DMS114 treated with DMSO at 0.1 percent for 48 hours (cell line): ENCODE measurements at regions not wholly inside any gene's neighbourhood (a gene's known extent, or its start where the extent isn't known, plus 50 kb on each side); places are given as distances from the start of the nearest gene placed in this dataset.

Experiments used
- DNase-seq: peaks from one replicate; lab custom pipeline; 2025; ENCODE audit not compliant: unreplicated experiment; lab: John Stamatoyannopoulos, UW

- DNase-seq: no peak
Measured at GRCh38 chr2:37833423-37833822, 91.7 kb upstream of the RMDN2 start.

- no peak for DNase-seq
Measured at GRCh38 chr2:37836270-37836669, 88.8 kb upstream of the RMDN2 start.

DNA sequence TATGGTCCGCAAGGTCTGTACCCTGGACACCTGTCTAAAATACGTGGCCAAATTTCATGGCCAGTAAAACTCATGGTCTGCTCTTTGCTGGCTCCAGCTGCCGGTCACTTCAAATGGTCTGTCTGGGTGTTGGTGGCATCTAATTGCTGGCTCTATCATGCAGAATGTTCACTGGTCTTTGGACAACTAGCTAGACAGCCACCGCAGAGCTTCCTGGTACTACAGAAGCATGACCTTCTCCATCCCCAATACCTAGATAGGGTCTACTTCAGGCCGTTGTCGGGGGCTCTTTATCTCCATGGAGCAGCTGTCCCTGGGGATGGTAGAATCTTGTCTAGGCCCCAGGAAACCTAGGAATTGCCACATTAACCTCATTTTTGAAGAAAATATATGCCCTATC, 88.4 kb upstream of the RMDN2 start:
- no peak for DNase-seq

- no peak for DNase-seq
Measured at GRCh38 chr2:37837628-37838328, 87.3 kb upstream of the RMDN2 start.

DNA sequence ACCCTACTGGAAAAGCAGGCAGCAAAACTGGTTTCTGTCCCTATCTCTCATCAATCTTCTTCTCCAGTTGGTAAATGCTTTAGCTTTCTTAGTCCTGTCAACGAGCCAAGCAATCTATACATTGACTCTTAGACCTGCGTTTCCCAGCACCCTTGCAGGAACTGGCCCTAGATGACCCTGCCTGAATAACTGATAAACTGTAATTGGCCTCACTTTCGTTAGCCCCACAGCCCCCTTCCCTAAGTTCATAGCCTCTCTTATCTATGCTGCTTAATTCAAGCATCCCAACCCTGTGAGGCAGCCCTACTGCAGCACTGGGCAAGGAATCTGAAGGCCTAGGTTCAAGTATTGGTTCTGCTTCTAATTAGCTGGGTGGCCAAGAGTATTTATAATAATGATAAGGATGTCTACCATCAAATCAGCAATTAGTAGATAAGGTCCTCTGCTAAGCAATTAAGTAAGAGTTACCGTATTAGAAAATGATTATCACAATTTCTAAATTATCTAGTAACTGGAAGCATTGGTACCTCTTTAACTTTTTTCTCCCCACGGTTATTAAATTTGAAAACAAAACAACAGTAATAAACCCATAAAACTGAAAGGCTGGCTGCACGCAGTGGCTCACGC, 86.4 kb upstream of the RMDN2 start:
- no peak for DNase-seq

GRCh38 chr2:37839991-37840390, 85.1 kb upstream of the RMDN2 start:
- DNase-seq: no peak

DNA sequence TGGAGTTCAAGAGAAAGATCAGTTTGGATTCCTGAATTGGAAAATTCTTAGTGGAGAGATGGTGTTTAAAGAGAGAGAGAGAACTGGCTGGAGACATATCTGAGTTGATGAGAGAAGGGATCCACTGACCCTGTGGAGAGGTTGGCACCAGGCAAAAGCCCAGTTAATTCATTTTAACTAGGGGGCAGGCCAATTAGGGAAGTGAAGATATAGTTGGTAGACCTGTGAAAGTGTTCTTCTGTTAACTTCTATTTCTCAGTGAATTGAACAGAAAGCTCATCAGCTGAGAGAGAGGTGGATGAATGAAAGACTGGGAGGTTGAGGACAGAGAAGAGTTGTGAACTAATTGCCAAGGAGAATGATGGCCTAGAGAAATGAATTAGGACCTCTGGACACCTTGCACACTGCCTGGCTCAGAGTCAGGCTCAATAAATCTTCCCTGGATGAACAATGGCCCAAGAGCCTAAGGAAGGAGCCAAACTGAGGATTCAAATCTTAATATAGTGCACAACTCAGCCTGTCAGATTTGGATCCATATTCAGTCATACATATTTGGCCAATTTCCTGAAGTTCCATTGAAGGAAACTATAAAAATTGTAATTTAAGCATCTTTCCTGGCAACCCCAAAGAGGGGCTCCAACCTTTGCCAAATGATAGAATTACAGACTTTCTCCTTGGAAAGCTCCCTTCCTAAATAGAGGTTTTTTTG, 82.2 kb upstream of the RMDN2 start:
- no peak for DNase-seq

- no peak for DNase-seq
Measured at GRCh38 chr2:37843556-37843955, 81.5 kb upstream of the RMDN2 start.

GRCh38 chr2:37846207-37846606, 78.9 kb upstream of the RMDN2 start:
- DNase-seq: no peak

DNA sequence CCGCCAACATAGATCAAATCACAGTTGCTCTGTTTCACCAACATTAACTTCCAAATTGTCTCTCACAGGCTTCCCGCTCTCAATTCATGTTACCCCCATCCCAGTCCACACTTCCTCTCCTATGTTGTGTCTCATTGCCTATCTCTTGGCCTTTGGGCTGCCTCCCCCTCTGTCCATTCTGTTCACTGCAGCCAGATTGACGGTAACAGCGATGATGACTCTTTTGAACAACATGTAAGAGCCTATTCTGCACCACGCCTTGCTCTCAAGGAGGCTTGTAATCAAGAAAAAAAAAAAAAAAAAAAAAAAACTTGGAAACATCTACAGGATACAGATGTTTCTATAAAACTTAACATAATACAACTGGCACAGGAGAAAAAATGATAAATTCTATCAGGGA, 77.3 kb upstream of the RMDN2 start:
- no peak for DNase-seq

- no peak for DNase-seq
Measured at GRCh38 chr2:37848451-37848850, 76.6 kb upstream of the RMDN2 start.

DNA sequence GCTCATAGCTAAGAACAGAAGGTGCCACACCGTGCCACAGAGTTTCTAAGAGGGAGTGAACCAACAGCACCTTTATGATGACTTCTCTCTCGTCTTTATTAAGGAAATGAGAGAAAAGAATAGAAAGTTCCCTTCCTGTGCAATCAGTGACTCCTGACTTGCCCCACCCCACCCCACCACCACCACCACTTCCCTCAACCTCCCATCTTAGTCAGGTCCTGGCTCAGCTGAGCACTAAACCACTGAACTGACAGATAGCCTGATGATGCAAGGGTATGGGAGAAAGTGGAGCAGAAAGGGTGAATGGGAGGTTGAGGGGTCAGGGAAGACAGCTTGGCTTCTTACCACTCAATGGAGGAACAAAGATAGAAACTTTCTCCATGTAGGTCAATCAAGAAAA, 75.2 kb upstream of the RMDN2 start:
- no peak for DNase-seq

- DNase-seq: no peak
Measured at GRCh38 chr2:37851428-37851827, 73.7 kb upstream of the RMDN2 start.

GRCh38 chr2:37851828-37852584, 73.1 kb upstream of the RMDN2 start:
- no peak for DNase-seq

DNA sequence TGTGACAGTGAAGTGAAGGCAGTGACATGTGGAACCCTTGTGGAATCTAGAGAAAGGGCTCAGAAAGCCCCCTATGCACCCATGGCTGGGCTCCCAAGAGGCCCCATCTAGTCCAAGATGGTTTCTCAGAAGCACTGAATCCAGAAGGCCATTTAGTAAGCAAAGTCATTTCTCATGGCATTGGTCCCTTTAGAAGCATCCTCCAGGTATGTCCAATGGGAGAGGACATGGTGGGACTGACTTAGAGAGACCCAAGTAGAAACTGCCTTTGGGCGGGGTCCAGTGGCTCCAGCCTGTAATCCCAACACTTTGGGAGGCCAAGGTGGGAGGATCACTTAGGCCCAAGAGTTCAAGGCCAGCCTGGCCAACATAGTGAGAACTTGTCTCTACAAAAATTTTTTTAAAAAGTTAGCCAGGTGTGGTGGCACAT, 72.5 kb upstream of the RMDN2 start:
- no peak for DNase-seq

DNA sequence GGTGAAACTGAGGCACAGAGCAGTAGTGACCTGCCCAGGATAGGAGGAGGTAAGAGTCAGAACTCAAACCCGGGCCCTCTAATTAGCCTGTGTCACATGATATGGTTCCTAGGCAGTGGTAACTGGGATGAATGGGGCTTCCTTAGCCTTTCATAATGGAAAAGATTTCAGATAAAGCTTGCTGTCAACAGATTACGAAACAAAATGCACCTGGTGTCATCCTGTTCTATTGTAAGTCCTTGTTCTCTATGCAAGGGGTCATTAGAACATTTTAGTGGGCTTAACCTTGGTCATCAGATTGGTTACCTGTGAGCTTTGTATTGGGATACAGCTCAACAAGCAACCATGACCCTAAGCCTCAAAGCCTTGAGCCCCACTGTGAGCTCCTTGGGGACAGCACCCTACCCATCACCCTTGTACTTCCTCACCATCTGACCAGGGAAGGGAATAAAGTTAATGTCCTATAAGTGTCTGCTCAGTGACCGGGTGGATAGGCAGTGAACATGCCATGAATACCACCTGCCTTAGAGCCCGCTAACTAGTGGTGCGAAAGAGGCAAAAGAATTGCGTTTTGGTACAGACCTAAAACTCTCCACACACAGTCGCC, 70.3 kb upstream of the RMDN2 start:
- DNase-seq: no peak

- DNase-seq: no peak
Measured at GRCh38 chr2:37855283-37856041, 69.6 kb upstream of the RMDN2 start.

GRCh38 chr2:37856101-37856751, 68.9 kb upstream of the RMDN2 start:
- DNase-seq: no peak

- no peak for DNase-seq
Measured at GRCh38 chr2:37857575-37858399, 67.3 kb upstream of the RMDN2 start.
